ENCODE measurements at regions not wholly inside any gene's neighbourhood (a gene's known extent, or its start where the extent isn't known, plus 50 kb on each side); places are given as distances from the start of the nearest gene placed in this dataset.

- DNase-seq (ENCODE audit: low read depth), result no peak
These were observed 97.8 kb upstream of the SLC44A1 start for GRCh38 chr9:105146677-105147076.

- DNase-seq (ENCODE audit: low read depth), result no peak
These were observed 97.2 kb upstream of the SLC44A1 start for GRCh38 chr9:105147110-105147871.

GRCh38 chr9:105148328-105149006 lies 96.0 kb upstream of the SLC44A1 start:
- no peak for DNase-seq (ENCODE audit: low read depth)

- no peak for DNase-seq (ENCODE audit: low read depth)
These were observed 93.3 kb upstream of the SLC44A1 start for GRCh38 chr9:105150991-105151685.

GRCh38 chr9:105151686-105151995 lies 92.8 kb upstream of the SLC44A1 start:
- DNase-seq (ENCODE audit: low read depth), result no peak

GRCh38 chr9:105154723-105155191 lies 89.7 kb upstream of the SLC44A1 start:
- DNase-seq (ENCODE audit: low read depth), result no peak

GRCh38 chr9:105157171-105157583 lies 87.3 kb upstream of the SLC44A1 start:
- DNase-seq (ENCODE audit: low read depth), result peak; percentile 45

- no peak for DNase-seq (ENCODE audit: low read depth)
These were observed 86.4 kb upstream of the SLC44A1 start for GRCh38 chr9:105158020-105158419.

GRCh38 chr9:105158898-105159297 lies 85.6 kb upstream of the SLC44A1 start:
- DNase-seq (ENCODE audit: low read depth), result no peak

- peak; percentile 29 for DNase-seq (ENCODE audit: low read depth)
These were observed 75.6 kb upstream of the SLC44A1 start for GRCh38 chr9:105168870-105169319.

- DNase-seq (ENCODE audit: low read depth), result no peak
These were observed 73.4 kb upstream of the SLC44A1 start for GRCh38 chr9:105171076-105171475.

GRCh38 chr9:105171589-105171988 lies 72.9 kb upstream of the SLC44A1 start:
- DNase-seq (ENCODE audit: low read depth), result no peak

- DNase-seq (ENCODE audit: low read depth), result no peak
These were observed 72.0 kb upstream of the SLC44A1 start for GRCh38 chr9:105172436-105172835.

GRCh38 chr9:105173306-105173705 lies 71.1 kb upstream of the SLC44A1 start:
- no peak for DNase-seq (ENCODE audit: low read depth)

GRCh38 chr9:105173826-105174225 lies 70.6 kb upstream of the SLC44A1 start:
- DNase-seq (ENCODE audit: low read depth), result no peak

GRCh38 chr9:105176194-105176593 lies 68.3 kb upstream of the SLC44A1 start:
- no peak for DNase-seq (ENCODE audit: low read depth)

- no peak for DNase-seq (ENCODE audit: low read depth)
These were observed 66.4 kb upstream of the SLC44A1 start for GRCh38 chr9:105178076-105178475.

- DNase-seq (ENCODE audit: low read depth), result no peak
These were observed 56.7 kb upstream of the SLC44A1 start for GRCh38 chr9:105187781-105188180.

- DNase-seq (ENCODE audit: low read depth), result no peak
These were observed 55.7 kb upstream of the SLC44A1 start for GRCh38 chr9:105188746-105189145.

GRCh38 chr9:105191508-105192121 lies 52.8 kb upstream of the SLC44A1 start:
- no peak for DNase-seq (ENCODE audit: low read depth)

GRCh38 chr9:105193560-105193959 lies 50.9 kb upstream of the SLC44A1 start:
- DNase-seq (ENCODE audit: low read depth), result no peak

GRCh38 chr9:105194234-105194633 lies 50.2 kb upstream of the SLC44A1 start:
- no peak for DNase-seq (ENCODE audit: low read depth)

All from forelimb muscle (tissue), 1 donor.